A549 (cell line): ENCODE measurements at regions not wholly inside any gene's neighbourhood (a gene's known extent, or its start where the extent isn't known, plus 50 kb on each side); places are given as distances from the start of the nearest gene placed in this dataset.

Experiments
- ATAC-seq, 2 experiments: fragments of 200-7000 bp in 1 of 2; fragments of >200 bp in 1 of 2; cut with Nextera tagmentation in 1 of 2; cut with Tn5 transposase in 1 of 2; 3 replicates each; pipeline versions ENCODE4 v1.8.0 to v1.9.1; 2018 to 2020; ENCODE audit warnings: mild to moderate bottlenecking in 1 of 2, moderate library complexity in 1 of 2
- CTCF ChIA-PET: fragments of 300-600 bp; sonication (Branson Sonifier 250); formaldehyde crosslinking; extraction: SDS; loops from one replicate; lab custom pipeline; 2021; ENCODE audit warnings: antibody characterized with exemption, inconsistent platforms; lab: Yijun Ruan, JAX
- POLR2A ChIA-PET: fragments of 350-600 bp; formaldehyde crosslinking; extraction: SDS; loops from one replicate; lab custom pipeline; 2021; ENCODE audit warnings: antibody characterized with exemption, inconsistent platforms; lab: Yijun Ruan, JAX
- DNase-seq, 2 experiments: peaks; one replicate each; pipeline versions ENCODE4 v3.0.0 to v3.0.0-alpha.2; 2011 to 2016; ENCODE audit warnings: low read depth in 1 of 2, low spot score in 1 of 2
- FAIRE-seq: peaks from 2 replicates; lab custom pipeline; 2011; peaks lifted over from hg19 to GRCh38; lab: Jason Lieb, UNC
- H3K27ac ChIP-seq, 2 experiments: fragments of >200 bp; sonication (Bioruptor Twin); formaldehyde crosslinking; 3 replicates each; pipeline ENCODE4 v1.5.1; 2016 to 2017
- H3K4me1 ChIP-seq: fragments of >200 bp; sonication (Bioruptor Twin); formaldehyde crosslinking; 3 replicates; pipeline ENCODE4 v1.6.1; 2016
- H3K4me2 ChIP-seq: fragments of >200 bp; sonication (Bioruptor Twin); formaldehyde crosslinking; 3 replicates; pipeline ENCODE4 v1.6.1; 2016
- H3K4me3 ChIP-seq: fragments of >200 bp; sonication (Bioruptor Twin); formaldehyde crosslinking; 3 replicates; pipeline ENCODE4 v1.5.1; 2016
- H3K9me3 ChIP-seq: fragments of >200 bp; sonication (Bioruptor Twin); formaldehyde crosslinking; 3 replicates; pipeline ENCODE4 v1.6.1; 2016
- BHLHE40 ChIP-seq: IDR thresholded peaks from 2 replicates; pipeline ENCODE4 v1.6.1; 2012; ENCODE audit warnings: low read depth, low read length, inconsistent platforms
- EP300 ChIP-seq, 2 experiments: fragments of >200 bp; sonication (Bioruptor Twin); formaldehyde crosslinking; IDR thresholded peaks; 2 replicates in 1 of 2; 3 replicates in 1 of 2; pipeline ENCODE4 v1.6.1; 2016 to 2017
- FOSL2 ChIP-seq, 2 experiments: fragments of 450-650 bp in 1 of 2; fragments of >200 bp in 1 of 2; sonication (Bioruptor Twin) in 1 of 2; formaldehyde crosslinking; IDR thresholded peaks; 2 replicates each; pipeline versions ENCODE4 v1.5.0 to v1.6.1; 2016 to 2020; ENCODE audit warnings: mild to moderate bottlenecking in 1 of 2, moderate library complexity in 1 of 2
- HDAC2 ChIP-seq: fragments of 200-600 bp; sonication (generic); IDR thresholded peaks from 2 replicates; pipeline ENCODE4 v1.6.1; 2016
- HMGXB4 ChIP-seq: fragments of 250-450 bp; sonication (Bioruptor Pico); IDR thresholded peaks from 2 replicates; pipeline ENCODE4 v1.5.0; 2021; ENCODE audit warnings: mild to moderate bottlenecking, moderate library complexity, borderline replicate concordance
- HOXA7 ChIP-seq: fragments of 250-450 bp; sonication (Bioruptor Pico); IDR thresholded peaks from 2 replicates; pipeline ENCODE4 v1.5.0; 2020; ENCODE audit warnings: mild to moderate bottlenecking, moderate library complexity
- HOXB5 ChIP-seq: fragments of 250-450 bp; sonication (Bioruptor Pico); IDR thresholded peaks from 2 replicates; pipeline ENCODE4 v1.5.0; 2020; ENCODE audit warnings: mild to moderate bottlenecking, moderate library complexity
- MAZ ChIP-seq: fragments of 150-350 bp; IDR thresholded peaks from 2 replicates; pipeline ENCODE4 v1.6.1; 2014; ENCODE audit warnings: antibody characterized with exemption, low read depth, low read length, borderline replicate concordance
- RAD21 ChIP-seq, 2 experiments: fragments of >200 bp in 1 of 2; sonication (Bioruptor Twin) in 1 of 2; formaldehyde crosslinking in 1 of 2; IDR thresholded peaks in 1 of 2; conservative IDR thresholded peaks in 1 of 2; 2 replicates in 1 of 2; 3 replicates in 1 of 2; pipeline ENCODE4 v1.6.1; 2012 to 2018; ENCODE audit warnings: inconsistent platforms in 1 of 2
- RARB ChIP-seq: fragments of 250-450 bp; sonication (Bioruptor Pico); IDR thresholded peaks from 2 replicates; pipeline ENCODE4 v1.8.0; 2021; ENCODE audit warnings: mild to moderate bottlenecking, moderate library complexity
- RCOR1 ChIP-seq: fragments of 150-350 bp; IDR thresholded peaks from 2 replicates; pipeline ENCODE4 v1.6.1; 2014; ENCODE audit warnings: antibody characterized with exemption, low read length, low read depth
- REST ChIP-seq: fragments of 200-600 bp; sonication (generic); IDR thresholded peaks from 2 replicates; pipeline ENCODE4 v1.6.1; 2016; ENCODE audit warnings: antibody characterized with exemption, mild to moderate bottlenecking, moderate library complexity
- RFX5 ChIP-seq: fragments of 450-650 bp; IDR thresholded peaks from 2 replicates; pipeline ENCODE4 v1.7.1; 2014; ENCODE audit warnings: antibody characterized with exemption, mild to moderate bottlenecking, moderate library complexity
- TFCP2L1 ChIP-seq: fragments of 250-450 bp; sonication (Bioruptor Pico); IDR thresholded peaks from 2 replicates; pipeline ENCODE4 v1.5.0; 2021; ENCODE audit warnings: mild to moderate bottlenecking
- TP53 ChIP-seq: fragments of 250-450 bp; sonication (Bioruptor Pico); IDR thresholded peaks from 2 replicates; pipeline ENCODE4 v1.5.0; 2021; ENCODE audit warnings: mild to moderate bottlenecking, moderate library complexity
- USF2 ChIP-seq: fragments of 450-650 bp; IDR thresholded peaks from 2 replicates; pipeline ENCODE4 v1.6.1; 2014; ENCODE audit warnings: antibody characterized with exemption
- ZC3H11A ChIP-seq: fragments of 450-650 bp; IDR thresholded peaks from 2 replicates; pipeline ENCODE4 v1.6.1; 2014; ENCODE audit warnings: antibody characterized with exemption, mild to moderate bottlenecking
- WGBS: methylation state at CpG from one replicate; pipeline ENCODE4 v1.1.6; 2017; ENCODE audit errors: missing lambda C conversion rate; 5-methylcytosine and 5-hydroxymethylcytosine counted together
- TF ChIP-seq, protein P1 (sequence below): fragments of >200 bp; sonication (Bioruptor Twin); formaldehyde crosslinking; IDR thresholded peaks from 3 replicates; pipeline ENCODE4 v1.6.1; 2016
- TF ChIP-seq, protein P2 (sequence below): fragments of >200 bp; sonication (Bioruptor Twin); formaldehyde crosslinking; IDR thresholded peaks from 3 replicates; pipeline ENCODE4 v1.5.1; 2016

DNA sequence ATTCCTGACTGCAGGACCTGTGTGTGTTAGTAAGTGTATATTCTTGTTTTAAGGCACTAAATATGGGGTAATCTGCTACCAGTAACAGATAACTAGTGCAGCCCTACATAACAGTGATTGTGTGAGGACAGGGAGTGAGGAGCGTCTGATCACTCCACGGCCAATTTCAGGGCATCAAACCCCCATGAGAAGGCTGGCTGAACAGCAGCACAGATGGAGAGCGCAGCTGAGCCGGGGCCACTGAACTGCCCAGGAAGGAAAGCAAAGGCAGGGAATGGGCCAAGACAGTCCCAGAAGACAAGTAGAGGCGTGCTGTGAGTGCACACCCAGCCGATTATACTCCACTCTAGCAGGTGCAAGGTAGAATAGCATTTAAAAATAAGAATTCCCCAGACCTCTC lies 157.1 kb upstream of the CHST15 start:
- DNase-seq = no peak
- Histone ChIP-seq H3K27ac (no peak overlapping the region), H3K4me3 (no peak overlapping the region), H3K9me3 (no peaks in the 10 kb centered on the region), H3K4me2 (no peak overlapping the region), H3K4me1 (no peaks in the 10 kb centered on the region)
- CTCF ChIA-PET = no interaction called here
- no peak for TF ChIP-seq HOXA7 (CRISPR knock-in tag)
- no peak for TF ChIP-seq FOSL2 (IDR thresholded peaks at IDR 0.05)
- TF ChIP-seq FOSL2 (CRISPR knock-in tag; IDR thresholded peaks at IDR 0.05) = no peak
- no peak for TF ChIP-seq TP53
- TF ChIP-seq RFX5 = no peak
- TF ChIP-seq REST = no peak
- TF ChIP-seq RCOR1 = no peak
- no peak for TF ChIP-seq RAD21 (conservative IDR thresholded peaks at IDR 0.05 in 1 of 2, IDR thresholded peaks at IDR 0.05 in 1 of 2)
- TF ChIP-seq HMGXB4 = no peak
- TF ChIP-seq ZC3H11A = no peak
- TF ChIP-seq MAZ = no peak
- no peak for TF ChIP-seq RARB (CRISPR knock-in tag)
- TF ChIP-seq, protein P1, sequence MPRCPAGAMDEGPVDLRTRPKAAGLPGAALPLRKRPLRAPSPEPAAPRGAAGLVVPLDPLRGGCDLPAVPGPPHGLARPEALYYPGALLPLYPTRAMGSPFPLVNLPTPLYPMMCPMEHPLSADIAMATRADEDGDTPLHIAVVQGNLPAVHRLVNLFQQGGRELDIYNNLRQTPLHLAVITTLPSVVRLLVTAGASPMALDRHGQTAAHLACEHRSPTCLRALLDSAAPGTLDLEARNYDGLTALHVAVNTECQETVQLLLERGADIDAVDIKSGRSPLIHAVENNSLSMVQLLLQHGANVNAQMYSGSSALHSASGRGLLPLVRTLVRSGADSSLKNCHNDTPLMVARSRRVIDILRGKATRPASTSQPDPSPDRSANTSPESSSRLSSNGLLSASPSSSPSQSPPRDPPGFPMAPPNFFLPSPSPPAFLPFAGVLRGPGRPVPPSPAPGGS = no peak
- no peak for TF ChIP-seq BHLHE40
- TF ChIP-seq HOXB5 (CRISPR knock-in tag) = no peak
- TF ChIP-seq HDAC2 = no peak
- no peak for TF ChIP-seq TFCP2L1 (CRISPR knock-in tag)
- POLR2A ChIA-PET = no interaction called here
- WGBS = 68% methylated on average over 6 of the region's 6 CpGs
- FAIRE-seq = no peak
- no peak for ATAC-seq

DNA sequence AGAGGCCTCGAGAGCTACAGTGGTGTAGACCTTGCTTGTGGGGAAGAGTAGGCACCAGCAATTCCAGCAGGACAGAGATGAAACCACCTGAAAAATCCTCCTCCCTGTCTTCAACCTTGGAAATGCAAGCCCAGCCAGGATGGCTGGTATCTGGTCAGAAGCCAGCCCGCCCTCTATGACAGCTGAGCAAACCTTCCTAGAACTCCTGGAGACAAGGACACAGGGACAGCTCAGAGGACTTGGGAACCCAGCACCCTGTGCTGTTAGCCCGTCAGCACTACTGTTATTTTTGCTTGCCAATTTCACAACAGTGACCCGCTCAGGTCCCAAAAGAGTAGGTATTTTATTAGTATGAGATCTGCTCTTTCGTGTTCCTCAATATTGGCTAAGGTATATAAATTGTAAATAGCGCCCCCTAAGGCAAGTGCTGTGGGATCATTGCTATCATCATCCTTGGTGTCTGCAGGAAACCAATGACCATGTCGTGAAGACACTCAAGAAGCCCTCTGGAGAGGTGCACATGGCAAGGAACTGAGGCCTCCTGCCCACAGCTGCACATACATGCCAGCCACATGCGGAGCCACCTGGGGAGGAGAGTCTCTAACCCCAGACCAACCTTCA lies 156.5 kb upstream of the CHST15 start:
- ChIA-PET CTCF (no interaction called here), POLR2A (no interaction called here)
- WGBS = 43% methylated on average over 7 of the region's 8 CpGs
- H3K4me1 ChIP-seq = no peaks in the 10 kb centered on the region
- ATAC-seq (0 out of 6 replicates have a peak, but pooled peaks of 1 of the 2 experiments have one; percentile 53), DNase-seq (no peak), FAIRE-seq (no peak)
- no peaks in the 10 kb centered on the region for H3K9me3 ChIP-seq
- no peak overlapping the region for H3K4me2 ChIP-seq
- no peak overlapping the region for H3K27ac ChIP-seq
- no peak for TF ChIP-seq EP300 (IDR thresholded peaks at IDR 0.05)
- TF ChIP-seq USF2 = no peak
- TF ChIP-seq HDAC2 = no peak
- TF ChIP-seq, protein P2, sequence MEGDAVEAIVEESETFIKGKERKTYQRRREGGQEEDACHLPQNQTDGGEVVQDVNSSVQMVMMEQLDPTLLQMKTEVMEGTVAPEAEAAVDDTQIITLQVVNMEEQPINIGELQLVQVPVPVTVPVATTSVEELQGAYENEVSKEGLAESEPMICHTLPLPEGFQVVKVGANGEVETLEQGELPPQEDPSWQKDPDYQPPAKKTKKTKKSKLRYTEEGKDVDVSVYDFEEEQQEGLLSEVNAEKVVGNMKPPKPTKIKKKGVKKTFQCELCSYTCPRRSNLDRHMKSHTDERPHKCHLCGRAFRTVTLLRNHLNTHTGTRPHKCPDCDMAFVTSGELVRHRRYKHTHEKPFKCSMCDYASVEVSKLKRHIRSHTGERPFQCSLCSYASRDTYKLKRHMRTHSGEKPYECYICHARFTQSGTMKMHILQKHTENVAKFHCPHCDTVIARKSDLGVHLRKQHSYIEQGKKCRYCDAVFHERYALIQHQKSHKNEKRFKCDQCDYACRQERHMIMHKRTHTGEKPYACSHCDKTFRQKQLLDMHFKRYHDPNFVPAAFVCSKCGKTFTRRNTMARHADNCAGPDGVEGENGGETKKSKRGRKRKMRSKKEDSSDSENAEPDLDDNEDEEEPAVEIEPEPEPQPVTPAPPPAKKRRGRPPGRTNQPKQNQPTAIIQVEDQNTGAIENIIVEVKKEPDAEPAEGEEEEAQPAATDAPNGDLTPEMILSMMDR = 0 out of 3 replicates have a peak, but pooled peaks have one; percentile 8
- no peak overlapping the region for H3K4me3 ChIP-seq
